Smooth muscle cell (in vitro differentiated cells): ENCODE measurements at regions not wholly inside any gene's neighbourhood (a gene's known extent, or its start where the extent isn't known, plus 50 kb on each side); places are given as distances from the start of the nearest gene placed in this dataset.

Experiments used
- DNase-seq: peaks from one replicate; lab custom pipeline; 2025; ENCODE audit not compliant: unreplicated experiment; lab: John Stamatoyannopoulos, UW
- H2AFZ ChIP-seq: fragments of 200-600 bp; sonication (generic); 2 replicates; pipeline ENCODE4 v1.6.0; 2016; ENCODE audit warnings: antibody characterized with exemption, low read depth, mild to moderate bottlenecking
- H3F3A ChIP-seq: fragments of 200-600 bp; sonication (generic); 2 replicates; pipeline ENCODE4 v1.6.0; 2017; ENCODE audit warnings: antibody characterized with exemption, low read depth
- H3K27ac ChIP-seq: fragments of 200-600 bp; sonication (generic); 2 replicates; pipeline ENCODE4 v1.5.1; 2016; ENCODE audit warnings: low read depth, mild to moderate bottlenecking
- H3K27me3 ChIP-seq: fragments of 200-600 bp; sonication (generic); 2 replicates; pipeline ENCODE4 v1.6.1; 2016; ENCODE audit warnings: low read depth, mild to moderate bottlenecking
- H3K36me3 ChIP-seq: fragments of 200-600 bp; sonication (generic); 2 replicates; pipeline ENCODE4 v1.5.1; 2016; ENCODE audit warnings: low read depth
- H3K4me1 ChIP-seq: fragments of 200-600 bp; sonication (generic); 2 replicates; pipeline ENCODE4 v1.5.1; 2016; ENCODE audit warnings: low read depth
- H3K4me2 ChIP-seq: fragments of 200-600 bp; sonication (generic); 2 replicates; pipeline ENCODE4 v1.6.0; 2016; ENCODE audit warnings: mild to moderate bottlenecking
- H3K4me3 ChIP-seq: fragments of 200-600 bp; sonication (generic); 2 replicates; pipeline ENCODE4 v1.5.1; 2016; ENCODE audit warnings: mild to moderate bottlenecking
- H3K79me2 ChIP-seq: fragments of 200-600 bp; sonication (generic); 2 replicates; pipeline ENCODE4 v1.6.0; 2016; ENCODE audit warnings: low read depth, mild to moderate bottlenecking
- H3K9ac ChIP-seq: fragments of 200-600 bp; sonication (generic); 2 replicates; pipeline ENCODE4 v1.6.0; 2016; ENCODE audit warnings: low read depth
- H3K9me3 ChIP-seq: fragments of 200-600 bp; sonication (generic); replicated peaks from 2 replicates; pipeline ENCODE4 v1.5.1; 2016; ENCODE audit warnings: low read depth
- H4K20me1 ChIP-seq: fragments of 200-600 bp; sonication (generic); 2 replicates; pipeline ENCODE4 v1.6.0; 2016; ENCODE audit warnings: low read depth
- WGBS: methylation state at CpG from one replicate; pipeline ENCODE4 v1.1.7; 2016; ENCODE audit warnings: low lambda C conversion rate; 5-methylcytosine and 5-hydroxymethylcytosine counted together
- TF ChIP-seq, protein P1 (sequence below): fragments of 200-600 bp; sonication (generic); IDR thresholded peaks from 2 replicates; pipeline ENCODE4 v1.5.1; 2017; ENCODE audit warnings: borderline replicate concordance, mild to moderate bottlenecking, antibody characterized with exemption; ENCODE audit not compliant: insufficient read depth, poor library complexity, severe bottlenecking

DNA sequence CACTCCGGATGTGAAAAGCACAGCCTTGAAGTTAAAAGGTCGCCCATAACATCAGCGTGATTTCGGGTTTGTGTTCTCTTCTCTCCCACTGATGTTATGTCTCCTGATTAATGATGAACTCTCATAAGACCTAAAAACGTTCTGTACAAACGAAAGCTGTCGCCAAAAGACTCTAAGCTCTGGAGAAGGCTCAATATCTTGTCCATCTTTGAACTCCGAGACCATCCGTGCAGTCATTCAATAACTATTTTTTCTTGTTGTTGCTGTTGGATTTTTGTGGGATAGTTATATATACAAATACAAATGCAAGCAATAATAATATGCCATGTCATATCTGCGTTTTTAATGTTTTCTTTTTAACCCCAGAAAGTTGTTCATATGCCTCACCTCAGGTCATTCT is 291.8 kb upstream of the MARCKS start:
- TF ChIP-seq, protein P1, sequence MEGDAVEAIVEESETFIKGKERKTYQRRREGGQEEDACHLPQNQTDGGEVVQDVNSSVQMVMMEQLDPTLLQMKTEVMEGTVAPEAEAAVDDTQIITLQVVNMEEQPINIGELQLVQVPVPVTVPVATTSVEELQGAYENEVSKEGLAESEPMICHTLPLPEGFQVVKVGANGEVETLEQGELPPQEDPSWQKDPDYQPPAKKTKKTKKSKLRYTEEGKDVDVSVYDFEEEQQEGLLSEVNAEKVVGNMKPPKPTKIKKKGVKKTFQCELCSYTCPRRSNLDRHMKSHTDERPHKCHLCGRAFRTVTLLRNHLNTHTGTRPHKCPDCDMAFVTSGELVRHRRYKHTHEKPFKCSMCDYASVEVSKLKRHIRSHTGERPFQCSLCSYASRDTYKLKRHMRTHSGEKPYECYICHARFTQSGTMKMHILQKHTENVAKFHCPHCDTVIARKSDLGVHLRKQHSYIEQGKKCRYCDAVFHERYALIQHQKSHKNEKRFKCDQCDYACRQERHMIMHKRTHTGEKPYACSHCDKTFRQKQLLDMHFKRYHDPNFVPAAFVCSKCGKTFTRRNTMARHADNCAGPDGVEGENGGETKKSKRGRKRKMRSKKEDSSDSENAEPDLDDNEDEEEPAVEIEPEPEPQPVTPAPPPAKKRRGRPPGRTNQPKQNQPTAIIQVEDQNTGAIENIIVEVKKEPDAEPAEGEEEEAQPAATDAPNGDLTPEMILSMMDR = no peak
- Histone ChIP-seq H3F3A (peaks cover 8% of the 10 kb centered on the region), H3K27ac (peak overlapping the region; percentile 76), H3K4me3 (peak overlapping the region; percentile 38), H3K79me2 (no peaks in the 10 kb centered on the region), H3K36me3 (no peaks in the 10 kb centered on the region), H3K27me3 (no peaks in the 10 kb centered on the region), H3K4me1 (peaks cover 12% of the 10 kb centered on the region), H3K4me2 (peak overlapping the region; percentile 86), H4K20me1 (no peaks in the 10 kb centered on the region), H3K9ac (peak overlapping the region; percentile 45), H3K9me3 (no peaks in the 10 kb centered on the region), H2AFZ (peak overlapping the region; percentile 94)
- 35% methylated on average over 10 of the region's 10 CpGs for WGBS
- DNase-seq = no peak

DNA sequence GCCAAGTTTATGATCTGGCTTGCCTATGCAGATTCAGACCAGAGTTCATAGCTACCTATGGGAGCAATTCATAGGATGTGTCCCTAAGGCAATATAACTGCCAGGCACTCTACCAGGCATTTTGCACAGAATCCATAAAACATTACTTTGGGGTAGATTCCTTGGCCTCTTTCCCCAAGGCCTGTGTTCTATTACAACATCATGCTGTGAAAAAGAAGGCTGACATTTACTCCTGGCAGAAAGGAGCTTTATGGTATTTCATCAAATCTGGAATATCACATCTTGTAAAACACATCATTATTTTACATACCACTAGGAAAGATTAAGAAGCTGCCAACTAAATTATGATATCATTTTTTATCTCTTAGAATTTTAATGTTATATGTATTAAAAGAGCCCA is 287.0 kb upstream of the MARCKS start:
- Histone ChIP-seq H3K4me3 (no peak overlapping the region), H3K36me3 (no peaks in the 10 kb centered on the region), H3K4me2 (no peak overlapping the region), H3K27ac (no peak overlapping the region), H3K4me1 (peaks cover 5% of the 10 kb centered on the region), H3K27me3 (no peaks in the 10 kb centered on the region), H3F3A (peaks cover 5% of the 10 kb centered on the region), H2AFZ (no peak overlapping the region), H3K9me3 (no peaks in the 10 kb centered on the region), H3K9ac (no peak overlapping the region), H4K20me1 (no peaks in the 10 kb centered on the region), H3K79me2 (no peaks in the 10 kb centered on the region)
- DNase-seq = no peak
- TF ChIP-seq, protein P1 = no peak

DNA sequence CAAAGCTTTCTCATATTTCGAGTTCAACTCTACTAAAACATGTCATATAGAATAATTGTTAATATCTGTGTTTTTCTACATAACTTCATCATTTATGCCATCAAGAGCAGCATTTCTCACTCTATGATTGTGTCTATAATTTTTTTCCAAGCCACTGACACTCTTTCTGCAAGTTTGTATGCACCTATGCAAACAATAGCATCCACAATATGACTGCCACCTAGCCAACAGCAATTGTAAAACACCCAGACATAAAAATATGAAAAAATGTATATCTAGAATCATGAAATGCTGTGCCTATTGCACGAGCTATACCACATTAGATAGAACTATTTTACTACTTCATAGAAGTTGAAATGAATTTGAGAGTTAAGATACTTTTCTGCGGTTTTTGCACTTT is 286.5 kb upstream of the MARCKS start:
- WGBS = 93% methylated on average over 3 of the region's 3 CpGs
- H3K9ac ChIP-seq = no peak overlapping the region
- no peaks in the 10 kb centered on the region for H3K9me3 ChIP-seq
- no peak overlapping the region for H3K4me2 ChIP-seq
- no peaks in the 10 kb centered on the region for H3K27me3 ChIP-seq
- TF ChIP-seq, protein P1 = no peak
- no peaks in the 10 kb centered on the region for H4K20me1 ChIP-seq
- peaks cover under 1% of the 10 kb centered on the region for H3K4me1 ChIP-seq
- no peaks in the 10 kb centered on the region for H3K79me2 ChIP-seq
- no peaks in the 10 kb centered on the region for H3F3A ChIP-seq
- H3K4me3 ChIP-seq = no peak overlapping the region
- no peak for DNase-seq
- no peaks in the 10 kb centered on the region for H3K36me3 ChIP-seq
- H3K27ac ChIP-seq = no peak overlapping the region
- H2AFZ ChIP-seq = no peak overlapping the region

DNA sequence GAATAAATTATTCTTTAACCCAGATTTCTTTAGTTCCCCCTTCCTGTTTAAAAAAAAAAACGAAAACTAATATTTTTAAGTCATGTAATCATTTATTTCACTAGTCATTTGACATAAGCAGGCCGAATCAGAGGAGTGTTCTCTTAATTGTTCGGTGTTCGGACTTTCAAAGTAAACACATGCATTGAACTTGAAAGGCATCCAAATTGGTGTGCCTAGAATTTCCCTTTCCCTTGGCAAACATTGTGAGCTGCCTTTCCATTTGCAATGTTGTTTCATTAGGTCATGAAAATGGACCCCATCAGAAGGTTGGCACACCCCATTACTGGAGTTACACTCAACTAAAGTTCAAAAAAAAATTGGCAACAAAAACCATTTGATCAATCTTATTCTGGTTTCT is 283.0 kb upstream of the MARCKS start:
- H3K4me2 ChIP-seq = no peak overlapping the region
- H3K79me2 ChIP-seq = no peaks in the 10 kb centered on the region
- no peaks in the 10 kb centered on the region for H3F3A ChIP-seq
- peaks cover 2% of the 10 kb centered on the region for H3K9me3 ChIP-seq
- no peak overlapping the region for H3K9ac ChIP-seq
- no peak overlapping the region for H3K4me3 ChIP-seq
- H3K4me1 ChIP-seq = no peaks in the 10 kb centered on the region
- no peaks in the 10 kb centered on the region for H4K20me1 ChIP-seq
- TF ChIP-seq, protein P1 = no peak
- DNase-seq = no peak
- 77% methylated on average over 4 of the region's 4 CpGs for WGBS
- H3K36me3 ChIP-seq = no peaks in the 10 kb centered on the region
- H3K27ac ChIP-seq = no peak overlapping the region
- no peaks in the 10 kb centered on the region for H3K27me3 ChIP-seq
- H2AFZ ChIP-seq = no peak overlapping the region
